ENCODE measurements at regions not wholly inside any gene's neighbourhood (a gene's known extent, or its start where the extent isn't known, plus 50 kb on each side); places are given as distances from the start of the nearest gene placed in this dataset.

DNA sequence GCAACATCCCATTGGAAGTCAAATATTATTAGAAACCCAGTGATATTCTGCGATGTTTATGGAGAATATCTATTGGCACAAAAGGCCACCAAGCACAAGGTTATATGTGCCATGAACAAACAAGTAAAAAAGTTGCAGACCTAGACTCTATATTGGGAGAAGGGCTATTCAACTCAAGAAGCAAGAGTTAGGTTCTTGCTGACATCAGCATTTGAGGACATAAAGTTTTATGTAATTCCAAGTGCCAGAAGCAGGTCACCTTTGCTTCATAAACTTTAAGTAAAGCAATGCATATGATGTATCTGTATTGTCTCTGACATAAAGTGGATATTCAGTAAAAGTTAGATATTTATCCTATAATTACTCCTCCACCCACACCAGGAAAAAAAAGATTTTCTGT is 71.1 kb downstream of the MAGEB10 start:
- no peak for TF ChIP-seq CTCF (conservative IDR thresholded peaks at IDR 0.05; ENCODE audit: low read depth, low read length)
- DNase-seq (ENCODE audit: low read depth), result no peak
- H3K4me3 ChIP-seq (ENCODE audit: low read depth, low read length), result no peak overlapping the region
